DND-41 (cell line): ENCODE measurements at regions not wholly inside any gene's neighbourhood (a gene's known extent, or its start where the extent isn't known, plus 50 kb on each side); places are given as distances from the start of the nearest gene placed in this dataset.

Source experiments
- ATAC-seq: fragments of 200-7000 bp; cut with Tn5 transposase; 3 replicates; pipeline ENCODE4 v1.9.1; 2021; ENCODE audit warnings: low read depth; ENCODE audit not compliant: insufficient read depth
- DNase-seq: peaks from one replicate; pipeline ENCODE4 v3.0.0-alpha.2; 2020
- H2AFZ ChIP-seq: 2 replicates; pipeline ENCODE4 v1.6.0; 2012; ENCODE audit warnings: low read depth, low read length
- H3K27ac ChIP-seq: 2 replicates; pipeline ENCODE4 v1.5.1; 2012; ENCODE audit warnings: low read length, inconsistent platforms
- H3K27me3 ChIP-seq: fragments of 200-600 bp; sonication (generic); 2 replicates; pipeline ENCODE4 v1.6.0; 2012; ENCODE audit warnings: low read length, mild to moderate bottlenecking, inconsistent platforms; ENCODE audit not compliant: insufficient read depth, poor library complexity
- H3K36me3 ChIP-seq: 2 replicates; pipeline ENCODE4 v1.5.1; 2012; ENCODE audit warnings: low read length, inconsistent platforms; ENCODE audit not compliant: insufficient read depth
- H3K4me1 ChIP-seq: 2 replicates; pipeline ENCODE4 v1.5.1; 2012; ENCODE audit warnings: mild to moderate bottlenecking, low read length; ENCODE audit not compliant: insufficient read depth
- H3K4me2 ChIP-seq: 2 replicates; pipeline ENCODE4 v1.6.0; 2012; ENCODE audit warnings: mild to moderate bottlenecking, moderate library complexity, low read length, inconsistent platforms; ENCODE audit not compliant: insufficient read depth
- H3K4me3 ChIP-seq, 2 experiments: fragments of 200-600 bp in 1 of 2; shearing (Covaris generic) in 1 of 2; 2 replicates each; pipeline ENCODE4 v1.5.1; 2012 to 2016; ENCODE audit warnings: inconsistent platforms in 2 of 2, low read length in 2 of 2, mild to moderate bottlenecking in 2 of 2, low read depth in 1 of 2, moderate library complexity in 1 of 2
- H3K79me2 ChIP-seq: 2 replicates; pipeline ENCODE4 v1.6.0; 2012; ENCODE audit warnings: low read length, inconsistent platforms; ENCODE audit not compliant: insufficient read depth
- H3K9ac ChIP-seq: 2 replicates; pipeline ENCODE4 v1.6.0; 2012; ENCODE audit warnings: low read depth, mild to moderate bottlenecking, inconsistent platforms, low read length, moderate library complexity
- H3K9me3 ChIP-seq: 2 replicates; pipeline ENCODE4 v1.5.1; 2012; ENCODE audit warnings: low read length, moderate library complexity, mild to moderate bottlenecking, inconsistent platforms; ENCODE audit not compliant: insufficient read depth, severe bottlenecking
- H4K20me1 ChIP-seq: 2 replicates; pipeline ENCODE4 v1.6.0; 2012; ENCODE audit warnings: low read length; ENCODE audit not compliant: insufficient read depth
- CTCF ChIP-seq: IDR thresholded peaks from 2 replicates; pipeline ENCODE4 v1.5.1; 2012; ENCODE audit warnings: borderline replicate concordance, low read length, moderate library complexity, mild to moderate bottlenecking; ENCODE audit not compliant: poor library complexity, severe bottlenecking; ENCODE audit errors: extremely low read depth
- EZH2 ChIP-seq: IDR thresholded peaks from 3 replicates; pipeline ENCODE4 v1.6.1; 2012; ENCODE audit warnings: borderline replicate concordance, low read depth, mild to moderate bottlenecking, moderate library complexity, low read length, inconsistent platforms; ENCODE audit not compliant: severe bottlenecking

GRCh38 chr2:7476371-7476770 is 559.2 kb downstream of the RNF144A start:
- no peaks in the 10 kb centered on the region for H3K4me1 ChIP-seq
- no peak overlapping the region for H3K9ac ChIP-seq
- no peak for TF ChIP-seq CTCF
- TF ChIP-seq EZH2, result no peak
- ATAC-seq (no peak), DNase-seq (no peak)
- H3K4me3 ChIP-seq, result no peak overlapping the region
- no peak overlapping the region for H3K4me2 ChIP-seq
- H3K36me3 ChIP-seq, result no peaks in the 10 kb centered on the region
- no peaks in the 10 kb centered on the region for H3K27me3 ChIP-seq
- H3K79me2 ChIP-seq, result no peaks in the 10 kb centered on the region
- H3K27ac ChIP-seq, result no peak overlapping the region
- no peaks in the 10 kb centered on the region for H3K9me3 ChIP-seq
- H4K20me1 ChIP-seq, result no peaks in the 10 kb centered on the region
- no peak overlapping the region for H2AFZ ChIP-seq

GRCh38 chr2:7479603-7480002 is 562.4 kb downstream of the RNF144A start:
- Histone ChIP-seq H3K79me2 (no peaks in the 10 kb centered on the region), H3K9ac (no peak overlapping the region), H2AFZ (no peak overlapping the region), H3K4me1 (no peaks in the 10 kb centered on the region), H3K27me3 (no peaks in the 10 kb centered on the region), H3K4me2 (no peak overlapping the region), H3K4me3 (no peak overlapping the region), H4K20me1 (no peaks in the 10 kb centered on the region), H3K36me3 (no peaks in the 10 kb centered on the region), H3K27ac (no peak overlapping the region), H3K9me3 (no peaks in the 10 kb centered on the region)
- TF ChIP-seq CTCF, result no peak
- no peak for TF ChIP-seq EZH2
- DNase-seq (no peak), ATAC-seq (no peak)

- Histone ChIP-seq H3K27ac (no peak overlapping the region), H3K9ac (no peak overlapping the region), H3K4me3 (no peak overlapping the region), H3K79me2 (no peaks in the 10 kb centered on the region), H3K4me1 (no peaks in the 10 kb centered on the region), H3K4me2 (no peak overlapping the region), H3K9me3 (no peaks in the 10 kb centered on the region), H4K20me1 (no peaks in the 10 kb centered on the region), H3K27me3 (no peaks in the 10 kb centered on the region), H2AFZ (no peak overlapping the region), H3K36me3 (no peaks in the 10 kb centered on the region)
- DNase-seq (no peak), ATAC-seq (no peak)
- TF ChIP-seq CTCF, result no peak
- TF ChIP-seq EZH2, result no peak
These were observed 563.2 kb downstream of the RNF144A start for GRCh38 chr2:7480431-7480830.

DNA sequence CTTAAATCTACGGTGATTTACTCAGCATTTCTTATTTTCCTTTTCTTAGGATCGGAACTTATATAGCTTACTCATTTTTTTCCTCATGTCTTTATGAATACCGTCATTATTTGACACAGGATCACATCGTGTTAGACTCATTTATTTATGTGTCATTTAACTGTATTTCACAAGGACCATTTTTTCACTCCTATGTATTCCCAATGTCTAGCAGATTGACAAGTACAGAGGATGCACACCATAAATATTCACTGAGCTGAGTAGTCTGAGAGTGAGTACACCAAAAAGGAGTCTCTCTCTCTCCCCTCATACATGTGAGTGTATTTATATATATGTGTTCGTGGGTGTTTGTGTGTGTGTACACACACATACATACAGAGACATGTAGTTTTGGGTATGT is 573.5 kb downstream of the RNF144A start:
- Histone ChIP-seq H3K9ac (no peak overlapping the region), H3K27me3 (no peaks in the 10 kb centered on the region), H2AFZ (no peak overlapping the region), H3K27ac (no peak overlapping the region), H3K36me3 (no peaks in the 10 kb centered on the region), H3K4me1 (no peaks in the 10 kb centered on the region), H3K79me2 (no peaks in the 10 kb centered on the region), H3K4me2 (no peak overlapping the region), H3K4me3 (no peak overlapping the region), H3K9me3 (no peaks in the 10 kb centered on the region), H4K20me1 (no peaks in the 10 kb centered on the region)
- TF ChIP-seq EZH2, result no peak
- no peak for TF ChIP-seq CTCF
- no peak for DNase-seq
- no peak for ATAC-seq
